Esophagus muscularis mucosa (tissue), 3 donors: ENCODE measurements at regions not wholly inside any gene's neighbourhood (a gene's known extent, or its start where the extent isn't known, plus 50 kb on each side); places are given as distances from the start of the nearest gene placed in this dataset.

Source experiments
- CTCF ChIP-seq, 3 experiments: fragments of 200-600 bp in 2 of 3; fragments of 450-650 bp in 1 of 3; sonication (generic) in 2 of 3; IDR thresholded peaks; one replicate each; pipeline ENCODE4 v1.5.1; 2017 to 2019; ENCODE audit warnings: antibody characterized with exemption in 3 of 3, mild to moderate bottlenecking in 2 of 3, moderate library complexity in 1 of 3
- POLR2A ChIP-seq: fragments of 450-650 bp; IDR thresholded peaks from one replicate; pipeline ENCODE4 v1.6.1; 2017; ENCODE audit warnings: antibody characterized with exemption, moderate library complexity, mild to moderate bottlenecking, low read depth
- POLR2AphosphoS5 ChIP-seq, 2 donors: sonication (generic); formaldehyde crosslinking; IDR thresholded peaks; one replicate each; pipeline ENCODE4 v1.6.1; 2017; ENCODE audit warnings: antibody characterized with exemption in 2 of 2

GRCh38 chr5:171592076-171592475 is 172.6 kb downstream of the FGF18 start:
- TF ChIP-seq CTCF (IDR thresholded peaks at IDR 0.05), result no peak
- no peak for TF ChIP-seq POLR2A
- no peak for TF ChIP-seq POLR2AphosphoS5 (IDR thresholded peaks at IDR 0.05)
